SK-N-MC (cell line): ENCODE measurements at regions not wholly inside any gene's neighbourhood (a gene's known extent, or its start where the extent isn't known, plus 50 kb on each side); places are given as distances from the start of the nearest gene placed in this dataset.

Source experiments
- DNase-seq: peaks from one replicate; pipeline ENCODE4 v3.0.0-alpha.2; 2011; ENCODE audit warnings: low read depth, low spot score
- H3K27ac ChIP-seq: fragments of 200-600 bp; sonication (generic); 2 replicates; pipeline ENCODE4 v1.5.1; 2016; ENCODE audit warnings: mixed run types
- H3K36me3 ChIP-seq: fragments of 200-600 bp; sonication (generic); 2 replicates; pipeline ENCODE4 v1.6.1; 2017; ENCODE audit warnings: antibody characterized with exemption, low read length, mixed read lengths; ENCODE audit not compliant: insufficient read depth
- H3K4me3 ChIP-seq: fragments of 200-600 bp; sonication (generic); 2 replicates; pipeline ENCODE4 v1.5.1; 2016
- H3K9ac ChIP-seq: fragments of 200-600 bp; sonication (generic); 2 replicates; pipeline ENCODE4 v1.8.0; 2017; ENCODE audit warnings: mixed run types, mixed read lengths; ENCODE audit not compliant: insufficient read length
- H3K9me3 ChIP-seq: fragments of 200-600 bp; sonication (generic); 2 replicates; pipeline ENCODE4 v1.6.1; 2017; ENCODE audit warnings: low read depth, mild to moderate bottlenecking, antibody characterized with exemption, low read length, moderate library complexity, mixed read lengths
- EZH2 ChIP-seq: fragments of 200-600 bp; sonication (generic); IDR thresholded peaks from one replicate; pipeline ENCODE4 v1.6.1; 2017; ENCODE audit warnings: antibody characterized with exemption
- FOXP2 ChIP-seq: optimal IDR thresholded peaks from 2 replicates; pipeline ENCODE3; 2011; ENCODE audit warnings: mild to moderate bottlenecking, moderate library complexity; ENCODE audit not compliant: insufficient read depth; ENCODE audit errors: extremely low read length, control extremely low read depth
- POLR2AphosphoS5 ChIP-seq: IDR thresholded peaks from 2 replicates; pipeline ENCODE4 v1.6.1; 2012; ENCODE audit warnings: mild to moderate bottlenecking, low read depth, low read length, borderline replicate concordance

- TF ChIP-seq EZH2 (no peak), FOXP2 (no peak), POLR2AphosphoS5 (no peak)
- DNase-seq, result no peak
- H3K4me3 ChIP-seq, result no peak overlapping the region
Measured at GRCh38 chr5:34562791-34563190, 93.3 kb upstream of the RAI14 start.

GRCh38 chr5:34563269-34563668 lies 92.9 kb upstream of the RAI14 start:
- Histone ChIP-seq H3K4me3 (no peak overlapping the region), H3K9ac (no peak overlapping the region), H3K9me3 (no peaks in the 10 kb centered on the region), H3K36me3 (no peaks in the 10 kb centered on the region), H3K27ac (no peak overlapping the region)
- TF ChIP-seq POLR2AphosphoS5 (no peak), EZH2 (no peak), FOXP2 (no peak)
- no peak for DNase-seq

More at GRCh38 chr5:34562791-34563190, 93.3 kb upstream of the RAI14 start:
- no peak overlapping the region for H3K9ac ChIP-seq
- H3K27ac ChIP-seq, result no peak overlapping the region
- H3K36me3 ChIP-seq, result no peaks in the 10 kb centered on the region
- no peaks in the 10 kb centered on the region for H3K9me3 ChIP-seq

GRCh38 chr5:34563931-34564709 lies 92.0 kb upstream of the RAI14 start:
- Histone ChIP-seq H3K4me3 (no peak overlapping the region), H3K9me3 (no peaks in the 10 kb centered on the region), H3K9ac (no peak overlapping the region), H3K36me3 (no peaks in the 10 kb centered on the region), H3K27ac (no peak overlapping the region)
- TF ChIP-seq FOXP2, result no peak
- no peak for TF ChIP-seq POLR2AphosphoS5
- TF ChIP-seq EZH2, result no peak
- DNase-seq, result no peak

GRCh38 chr5:34564710-34565235 lies 91.4 kb upstream of the RAI14 start:
- Histone ChIP-seq H3K36me3 (no peaks in the 10 kb centered on the region), H3K9ac (no peak overlapping the region), H3K4me3 (no peak overlapping the region), H3K27ac (no peak overlapping the region), H3K9me3 (no peaks in the 10 kb centered on the region)
- TF ChIP-seq EZH2 (no peak), POLR2AphosphoS5 (no peak), FOXP2 (no peak)
- no peak for DNase-seq

- H3K9me3 ChIP-seq, result no peaks in the 10 kb centered on the region
- no peaks in the 10 kb centered on the region for H3K36me3 ChIP-seq
- no peak overlapping the region for H3K27ac ChIP-seq
- TF ChIP-seq EZH2 (no peak), POLR2AphosphoS5 (no peak), FOXP2 (no peak)
- no peak overlapping the region for H3K9ac ChIP-seq
- H3K4me3 ChIP-seq, result no peak overlapping the region
- no peak for DNase-seq
Measured at GRCh38 chr5:34570143-34570542, 86.0 kb upstream of the RAI14 start.

GRCh38 chr5:34570721-34571676 lies 85.1 kb upstream of the RAI14 start:
- Histone ChIP-seq H3K36me3 (no peaks in the 10 kb centered on the region), H3K27ac (no peak overlapping the region), H3K9ac (no peak overlapping the region), H3K9me3 (no peaks in the 10 kb centered on the region), H3K4me3 (no peak overlapping the region)
- DNase-seq, result no peak
- TF ChIP-seq FOXP2, result no peak
- TF ChIP-seq POLR2AphosphoS5, result no peak
- no peak for TF ChIP-seq EZH2

- no peak overlapping the region for H3K4me3 ChIP-seq
- no peaks in the 10 kb centered on the region for H3K36me3 ChIP-seq
- H3K9ac ChIP-seq, result no peak overlapping the region
- TF ChIP-seq POLR2AphosphoS5 (no peak), EZH2 (no peak), FOXP2 (no peak)
- H3K9me3 ChIP-seq, result no peaks in the 10 kb centered on the region
- DNase-seq, result no peak
- no peak overlapping the region for H3K27ac ChIP-seq
Measured at GRCh38 chr5:34571677-34572041, 84.5 kb upstream of the RAI14 start.

GRCh38 chr5:34574936-34575467 lies 81.1 kb upstream of the RAI14 start:
- H3K4me3 ChIP-seq, result no peak overlapping the region
- TF ChIP-seq EZH2, result no peak
- TF ChIP-seq FOXP2, result no peak
- TF ChIP-seq POLR2AphosphoS5, result no peak
- no peak for DNase-seq
- H3K9ac ChIP-seq, result no peak overlapping the region
- H3K27ac ChIP-seq, result no peak overlapping the region
- H3K36me3 ChIP-seq, result no peaks in the 10 kb centered on the region
- no peaks in the 10 kb centered on the region for H3K9me3 ChIP-seq
